ENCODE measurements at regions not wholly inside any gene's neighbourhood (a gene's known extent, or its start where the extent isn't known, plus 50 kb on each side); places are given as distances from the start of the nearest gene placed in this dataset.
A peak's percentile ranks its signal among the peaks of the same experiment; 100 is the strongest.
"Not testable (repeated sequence)": the region's sequence is repeated elsewhere in the genome, so short reads cannot be mapped to it uniquely, and the experiment has no call there.

DNA sequence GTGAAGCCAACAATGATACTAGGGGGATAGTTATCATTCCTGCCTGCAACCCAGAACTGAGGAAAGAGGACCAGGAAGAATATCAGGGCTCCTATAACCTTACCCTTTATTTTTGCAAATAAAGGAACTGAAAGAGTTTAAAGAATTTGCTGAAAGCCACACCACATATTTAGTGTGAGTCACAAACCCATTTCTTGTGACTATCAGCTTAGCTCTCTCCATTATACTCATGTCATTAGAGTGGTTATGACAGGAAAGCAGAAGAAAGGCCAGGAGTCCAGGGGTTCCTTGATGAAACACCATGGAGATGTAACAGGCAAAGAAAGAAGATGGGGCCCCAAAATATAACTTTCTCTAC lies 141.1 kb upstream of the SAMSN1 start:
- H3K4me1 Mint-ChIP-seq (ENCODE audit: low read depth) = peaks cover 72% of the 10 kb centered on the region
- no peaks in the 10 kb centered on the region for H3K27me3 Mint-ChIP-seq
- H3K36me3 Mint-ChIP-seq (ENCODE audit: low read depth) = no peaks in the 10 kb centered on the region
- peak overlapping the region; percentile 45 for H3K27ac Mint-ChIP-seq
- peaks cover 4% of the 10 kb centered on the region for H3K9me3 Mint-ChIP-seq
- H3K4me3 Mint-ChIP-seq = no peak overlapping the region

DNA sequence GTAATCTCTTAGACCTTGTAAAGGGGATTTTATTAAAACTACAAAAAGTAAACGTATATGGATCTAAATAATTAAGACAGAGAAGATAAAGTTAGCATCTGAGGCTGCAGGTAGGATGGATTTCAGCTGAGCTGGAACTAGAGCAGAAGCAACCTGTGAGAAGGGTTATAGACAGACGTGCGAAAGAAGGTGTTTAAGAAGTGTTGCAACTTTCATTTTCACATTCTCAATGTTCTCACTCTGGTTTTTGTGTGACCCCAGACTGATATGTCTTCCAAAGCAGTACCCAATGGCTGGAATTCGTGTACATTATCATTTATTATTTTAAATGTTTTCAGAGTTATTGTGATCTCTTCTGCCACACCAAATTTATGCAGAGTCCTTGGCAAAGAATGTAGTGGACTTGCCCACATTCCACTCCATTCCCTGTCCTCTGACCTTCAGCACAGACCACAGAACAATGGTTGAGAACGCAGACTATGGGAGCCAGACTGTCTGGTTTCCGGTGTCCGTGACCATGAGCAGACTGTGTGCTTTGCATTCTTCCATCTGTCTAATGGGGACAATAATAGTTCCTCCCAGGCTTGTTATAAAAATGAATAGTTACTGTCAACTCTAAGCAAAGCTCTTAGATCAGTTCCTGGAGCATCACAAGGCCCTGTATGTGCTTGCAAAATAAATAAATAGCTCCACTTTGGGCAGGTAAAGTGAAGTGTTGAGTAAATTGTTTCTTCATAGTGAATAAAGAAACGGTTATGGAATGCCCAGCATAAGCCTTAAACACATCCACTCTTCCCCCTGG lies 140.6 kb upstream of the SAMSN1 start:
- Mint-ChIP-seq H3K27me3 (no peaks in the 10 kb centered on the region), H3K36me3 (ENCODE audit: low read depth) (no peaks in the 10 kb centered on the region), H3K4me3 (peak overlapping the region; percentile 14), H3K27ac (peak overlapping the region; percentile 45), H3K4me1 (ENCODE audit: low read depth) (peaks cover 67% of the 10 kb centered on the region), H3K9me3 (peaks cover 4% of the 10 kb centered on the region)

DNA sequence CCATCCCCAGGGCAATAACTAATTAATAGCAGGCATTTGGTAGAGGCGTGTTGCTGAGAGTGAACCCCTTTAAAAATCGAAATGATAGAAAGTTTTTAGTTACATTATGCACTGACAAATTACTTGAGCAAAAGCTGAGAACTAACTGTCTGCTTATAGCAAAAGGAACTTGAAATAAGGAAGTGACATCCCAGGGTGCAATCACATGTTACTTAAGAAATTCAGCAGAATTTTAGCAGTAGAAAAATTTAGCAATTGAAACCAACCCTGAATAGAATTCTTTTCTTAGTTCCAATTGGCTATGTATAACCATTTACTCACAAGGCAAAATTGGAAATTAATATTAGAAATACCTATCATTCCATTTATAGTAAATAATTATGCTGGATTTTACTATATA lies 139.5 kb upstream of the SAMSN1 start:
- H3K27ac Mint-ChIP-seq = no peak overlapping the region
- H3K27me3 Mint-ChIP-seq = no peaks in the 10 kb centered on the region
- H3K9me3 Mint-ChIP-seq = no peaks in the 10 kb centered on the region
- no peaks in the 10 kb centered on the region for H3K36me3 Mint-ChIP-seq (ENCODE audit: low read depth)
- H3K4me3 Mint-ChIP-seq = no peak overlapping the region
- peaks cover 58% of the 10 kb centered on the region for H3K4me1 Mint-ChIP-seq (ENCODE audit: low read depth)

DNA sequence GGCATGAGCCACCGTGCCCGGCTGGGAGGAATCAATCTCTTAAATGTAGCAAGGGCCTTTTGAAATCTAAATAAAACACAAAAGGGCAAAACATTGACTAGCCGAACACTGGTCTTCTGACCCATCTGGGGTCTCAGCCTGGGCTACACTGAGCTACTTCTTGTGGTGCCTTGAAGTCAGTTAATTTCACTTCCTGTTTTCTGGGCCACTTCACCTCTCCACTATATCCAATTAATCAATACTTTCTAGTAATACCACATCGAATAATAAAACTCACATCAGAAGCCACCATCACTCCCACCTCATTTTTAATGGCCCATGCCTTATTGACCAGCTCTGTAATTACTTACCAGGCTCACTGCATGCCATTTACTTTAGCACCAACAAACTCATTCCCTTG lies 138.0 kb upstream of the SAMSN1 start:
- Mint-ChIP-seq H3K4me1 (ENCODE audit: low read depth) (peaks cover 61% of the 10 kb centered on the region), H3K36me3 (ENCODE audit: low read depth) (no peaks in the 10 kb centered on the region), H3K4me3 (no peak overlapping the region), H3K27me3 (no peaks in the 10 kb centered on the region), H3K9me3 (peaks cover 6% of the 10 kb centered on the region), H3K27ac (no peak overlapping the region)

DNA sequence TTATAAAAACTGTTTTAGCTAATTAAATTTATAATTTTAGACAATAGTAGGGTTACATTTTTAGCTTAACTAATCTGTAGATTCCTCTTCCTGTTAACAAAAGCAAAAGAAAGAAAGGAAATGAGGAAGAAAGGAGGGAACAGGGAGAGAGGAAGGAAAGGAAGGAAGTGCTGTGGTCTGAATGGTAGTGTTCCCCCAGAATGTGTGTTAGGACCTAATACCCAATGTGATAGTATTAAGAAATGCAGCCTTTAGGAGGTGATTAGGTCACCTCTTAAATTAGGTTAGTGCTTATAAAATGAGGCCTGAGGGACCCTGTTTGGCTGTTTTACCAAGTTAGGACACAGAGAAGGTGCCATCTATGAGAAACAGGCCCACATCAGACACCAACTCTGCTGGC lies 136.9 kb upstream of the SAMSN1 start:
- Mint-ChIP-seq H3K36me3 (ENCODE audit: low read depth) (no peaks in the 10 kb centered on the region), H3K9me3 (peaks cover 11% of the 10 kb centered on the region), H3K27me3 (no peaks in the 10 kb centered on the region), H3K27ac (no peak overlapping the region), H3K4me3 (no peak overlapping the region), H3K4me1 (ENCODE audit: low read depth) (peaks cover 53% of the 10 kb centered on the region)

DNA sequence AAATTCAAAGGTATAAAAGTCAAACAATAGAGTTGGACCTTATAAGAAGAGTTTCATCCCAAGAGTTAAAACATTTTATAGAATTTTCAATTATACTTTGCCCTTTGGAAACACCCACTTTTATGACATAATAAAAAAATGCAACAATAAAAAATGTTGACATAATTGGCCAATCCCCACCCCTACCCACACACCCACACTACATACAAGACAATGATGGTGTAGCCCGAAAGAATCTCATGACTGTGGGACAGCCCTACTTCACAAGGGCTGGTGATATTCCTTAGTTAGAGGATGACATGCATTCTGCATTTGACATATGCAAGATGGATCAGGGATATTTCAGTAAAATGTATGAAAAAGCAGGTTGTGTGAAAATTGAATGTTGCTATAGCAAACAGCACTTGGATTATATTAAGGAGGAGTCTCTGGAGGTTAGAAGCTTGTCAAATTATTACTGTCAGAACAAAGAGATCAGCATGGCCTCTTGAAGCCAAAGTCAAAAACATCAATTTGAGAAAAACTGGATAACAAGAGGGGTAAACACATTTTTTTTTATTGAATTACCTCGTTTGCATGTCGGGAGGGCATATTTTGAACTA lies 133.0 kb upstream of the SAMSN1 start:
- peaks cover 50% of the 10 kb centered on the region for H3K4me1 Mint-ChIP-seq (ENCODE audit: low read depth)
- H3K4me3 Mint-ChIP-seq = no peak overlapping the region
- no peak overlapping the region for H3K27ac Mint-ChIP-seq
- H3K36me3 Mint-ChIP-seq (ENCODE audit: low read depth) = no peaks in the 10 kb centered on the region
- H3K27me3 Mint-ChIP-seq = no peaks in the 10 kb centered on the region
- peaks cover 23% of the 10 kb centered on the region for H3K9me3 Mint-ChIP-seq

DNA sequence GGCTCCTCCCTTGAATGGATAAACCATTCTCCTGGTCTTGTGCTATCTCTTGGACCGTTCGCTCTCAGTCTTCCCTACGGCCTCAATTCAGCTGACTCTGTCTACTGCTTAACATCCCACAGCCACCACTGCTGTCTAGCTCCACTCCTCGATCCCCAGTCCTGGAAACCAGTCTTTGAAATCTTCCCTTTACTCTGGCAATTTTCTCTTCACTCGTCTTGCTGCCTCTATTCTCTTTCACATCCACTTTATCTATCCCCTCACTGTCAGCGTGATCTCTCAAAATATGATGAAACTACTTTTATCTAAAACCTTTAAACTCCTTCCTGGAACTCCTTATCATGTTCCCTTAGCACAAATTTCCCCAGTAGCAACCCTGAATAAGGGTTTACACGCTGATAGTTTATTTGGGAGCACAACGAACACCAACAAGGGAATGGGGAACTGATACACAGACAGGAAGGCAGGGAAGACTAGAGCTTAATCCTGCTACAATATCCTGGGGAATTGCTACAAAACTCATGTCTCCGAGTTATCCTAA lies 131.6 kb upstream of the SAMSN1 start:
- Mint-ChIP-seq H3K27ac (peak overlapping the region; percentile 7), H3K4me3 (no peak overlapping the region), H3K9me3 (peaks cover 23% of the 10 kb centered on the region), H3K4me1 (ENCODE audit: low read depth) (peaks cover 46% of the 10 kb centered on the region), H3K27me3 (no peaks in the 10 kb centered on the region), H3K36me3 (ENCODE audit: low read depth) (no peaks in the 10 kb centered on the region)

DNA sequence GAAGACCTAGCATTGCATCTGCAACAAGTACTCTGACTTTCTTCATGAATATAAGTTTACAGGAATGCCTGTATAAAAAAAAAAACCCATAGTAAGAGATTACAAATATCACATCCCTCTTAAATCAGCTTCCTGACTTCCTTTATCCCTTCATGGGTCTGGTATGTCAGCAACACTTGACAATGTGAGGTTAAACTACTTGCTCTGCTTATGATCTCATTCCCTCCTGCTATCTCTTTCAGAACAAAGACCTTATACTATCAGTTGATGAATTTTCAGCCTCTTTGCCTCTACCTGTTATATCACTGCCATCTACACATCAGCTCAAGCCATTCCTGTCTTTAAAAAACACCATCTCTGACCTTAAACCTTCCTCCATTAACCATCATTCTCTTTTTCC lies 130.9 kb upstream of the SAMSN1 start:
- Mint-ChIP-seq H3K36me3 (ENCODE audit: low read depth) (no peaks in the 10 kb centered on the region), H3K27ac (peak overlapping the region; percentile 75), H3K4me1 (ENCODE audit: low read depth) (peaks cover 46% of the 10 kb centered on the region)

DNA sequence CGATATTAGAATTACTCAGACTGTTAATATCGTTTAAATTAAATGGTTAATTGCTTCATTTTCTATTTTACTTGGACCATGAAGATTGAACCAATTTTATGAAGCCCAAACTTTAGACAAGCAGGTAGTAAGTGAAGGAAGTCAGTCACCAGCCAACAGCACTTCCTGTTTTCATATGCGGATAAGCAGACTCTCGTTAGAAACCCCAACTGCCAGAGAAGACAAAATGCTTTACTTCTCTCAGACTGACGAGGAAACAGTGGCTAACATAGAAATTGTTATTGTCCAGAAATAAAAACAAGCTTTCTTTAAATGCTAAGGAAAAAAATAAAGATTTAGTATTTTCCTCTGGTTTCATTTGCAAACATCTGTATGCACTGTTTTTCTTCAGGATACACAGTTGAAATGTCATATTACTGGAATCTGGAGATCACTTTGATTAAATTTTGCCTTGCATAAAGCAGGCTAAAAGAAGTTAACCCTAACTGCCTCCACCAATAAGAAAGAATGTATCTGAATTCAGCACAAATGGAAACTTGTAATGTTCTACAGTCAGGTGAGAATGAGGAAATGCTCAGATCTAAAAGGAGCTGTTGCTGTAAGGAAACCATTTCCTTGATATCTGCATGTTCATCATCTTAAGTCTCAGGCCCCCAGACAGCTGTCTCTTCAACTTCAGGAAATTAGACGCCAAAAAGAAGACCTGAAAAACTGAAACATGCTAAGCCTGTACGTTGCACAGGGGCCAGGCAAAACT lies 129.8 kb upstream of the SAMSN1 start:
- Mint-ChIP-seq H3K27ac (peak overlapping the region; percentile 94), H3K4me3 (peak overlapping the region; percentile 68), H3K9me3 (peaks cover 23% of the 10 kb centered on the region), H3K4me1 (ENCODE audit: low read depth) (peaks cover 46% of the 10 kb centered on the region), H3K27me3 (no peaks in the 10 kb centered on the region), H3K36me3 (ENCODE audit: low read depth) (no peaks in the 10 kb centered on the region)

More for the DNA sequence above, 130.9 kb upstream of the SAMSN1 start:
- H3K27me3 Mint-ChIP-seq = no peaks in the 10 kb centered on the region
- peaks cover 23% of the 10 kb centered on the region for H3K9me3 Mint-ChIP-seq
- H3K4me3 Mint-ChIP-seq = no peak overlapping the region

DNA sequence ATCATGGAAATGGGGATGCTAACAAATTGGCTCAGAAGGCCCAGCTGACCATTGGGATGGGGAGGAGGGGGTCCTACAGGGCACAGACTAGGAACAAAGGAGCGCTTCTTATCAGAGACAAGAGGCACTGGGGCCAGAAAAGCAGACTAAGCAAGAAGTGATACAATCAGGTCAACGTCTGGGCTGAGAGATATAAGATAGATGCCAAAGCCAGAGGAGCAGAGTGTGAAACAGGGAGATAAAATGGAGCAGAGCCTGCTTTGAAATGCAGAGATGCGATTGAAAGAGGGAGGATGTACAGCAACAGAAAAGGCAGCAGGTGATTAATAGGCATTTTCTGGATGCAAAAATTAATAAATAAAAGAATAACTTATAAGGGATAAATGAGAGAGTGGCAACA lies 127.5 kb upstream of the SAMSN1 start:
- Mint-ChIP-seq H3K27me3 (no peaks in the 10 kb centered on the region), H3K9me3 (peaks cover 20% of the 10 kb centered on the region), H3K36me3 (ENCODE audit: low read depth) (peaks cover 5% of the 10 kb centered on the region), H3K4me1 (ENCODE audit: low read depth) (peaks cover 34% of the 10 kb centered on the region), H3K4me3 (no peak overlapping the region), H3K27ac (no peak overlapping the region)

DNA sequence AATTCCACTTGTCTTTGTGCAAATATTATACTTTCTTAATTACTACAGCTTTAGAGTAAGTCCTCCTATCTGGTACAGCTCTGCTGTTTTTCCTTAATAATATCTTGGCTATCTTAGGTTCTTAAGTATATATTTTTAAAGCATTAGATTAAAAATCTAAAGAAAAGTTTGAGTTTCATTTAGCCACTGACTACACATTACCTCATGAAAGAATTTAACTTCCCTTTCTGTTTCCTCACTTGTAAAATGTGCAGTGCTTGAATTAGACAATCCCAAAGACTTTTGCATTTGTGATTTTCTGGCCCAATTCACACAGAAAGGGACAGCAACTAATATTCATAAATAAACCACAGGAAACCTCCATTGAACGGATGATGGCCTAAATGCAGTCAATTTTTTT lies 126.4 kb upstream of the SAMSN1 start:
- Mint-ChIP-seq H3K4me1 (ENCODE audit: low read depth) (peaks cover 30% of the 10 kb centered on the region), H3K27me3 (no peaks in the 10 kb centered on the region), H3K36me3 (ENCODE audit: low read depth) (peaks cover 5% of the 10 kb centered on the region), H3K9me3 (peaks cover 12% of the 10 kb centered on the region), H3K4me3 (no peak overlapping the region), H3K27ac (no peak overlapping the region)

DNA sequence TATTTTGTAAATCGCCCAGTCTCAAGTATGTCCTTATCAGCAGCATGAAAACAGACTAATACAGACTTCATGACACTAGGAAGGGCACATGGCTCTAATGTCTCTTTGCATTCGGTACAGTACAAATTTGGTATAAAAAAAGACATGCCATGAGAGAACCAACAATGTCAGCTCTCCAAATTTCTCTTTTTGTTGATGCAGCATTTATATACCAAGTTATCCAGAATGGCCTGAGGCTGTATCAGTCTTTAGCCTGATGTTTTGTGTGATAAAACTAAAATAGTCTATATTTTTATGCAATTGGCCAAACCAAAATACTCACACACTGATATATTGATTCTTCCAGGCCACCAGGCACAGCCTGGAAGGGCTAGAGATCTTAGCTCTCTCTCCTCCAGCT lies 124.3 kb upstream of the SAMSN1 start:
- Mint-ChIP-seq H3K4me3 (no peak overlapping the region), H3K27me3 (no peaks in the 10 kb centered on the region), H3K4me1 (ENCODE audit: low read depth) (peaks cover 9% of the 10 kb centered on the region), H3K27ac (no peak overlapping the region), H3K9me3 (peaks cover 5% of the 10 kb centered on the region), H3K36me3 (ENCODE audit: low read depth) (peaks cover 5% of the 10 kb centered on the region)

DNA sequence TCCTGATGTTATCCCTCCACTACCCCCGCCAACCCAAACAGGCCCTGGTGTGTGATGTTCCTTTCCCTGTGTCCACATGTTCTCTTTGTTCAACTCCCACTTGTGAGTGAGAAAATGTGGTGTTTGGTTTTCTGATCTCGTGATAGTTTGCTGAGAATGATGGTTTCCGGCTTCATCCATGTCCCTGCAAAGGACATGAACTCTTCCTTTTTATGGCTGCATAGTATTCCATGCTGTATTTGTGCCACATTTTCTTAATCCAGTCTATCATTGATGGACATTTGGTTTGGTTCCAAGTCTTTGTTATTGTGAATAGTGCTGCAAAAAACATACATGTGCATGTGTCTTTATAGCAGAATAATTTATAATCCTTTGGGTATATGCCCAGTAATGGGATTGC lies 123.0 kb upstream of the SAMSN1 start:
- not testable (repeated sequence) for H3K27ac Mint-ChIP-seq; H3K9me3 Mint-ChIP-seq; H3K27me3 Mint-ChIP-seq; H3K4me3 Mint-ChIP-seq; H3K36me3 Mint-ChIP-seq (ENCODE audit: low read depth); H3K4me1 Mint-ChIP-seq (ENCODE audit: low read depth)

DNA sequence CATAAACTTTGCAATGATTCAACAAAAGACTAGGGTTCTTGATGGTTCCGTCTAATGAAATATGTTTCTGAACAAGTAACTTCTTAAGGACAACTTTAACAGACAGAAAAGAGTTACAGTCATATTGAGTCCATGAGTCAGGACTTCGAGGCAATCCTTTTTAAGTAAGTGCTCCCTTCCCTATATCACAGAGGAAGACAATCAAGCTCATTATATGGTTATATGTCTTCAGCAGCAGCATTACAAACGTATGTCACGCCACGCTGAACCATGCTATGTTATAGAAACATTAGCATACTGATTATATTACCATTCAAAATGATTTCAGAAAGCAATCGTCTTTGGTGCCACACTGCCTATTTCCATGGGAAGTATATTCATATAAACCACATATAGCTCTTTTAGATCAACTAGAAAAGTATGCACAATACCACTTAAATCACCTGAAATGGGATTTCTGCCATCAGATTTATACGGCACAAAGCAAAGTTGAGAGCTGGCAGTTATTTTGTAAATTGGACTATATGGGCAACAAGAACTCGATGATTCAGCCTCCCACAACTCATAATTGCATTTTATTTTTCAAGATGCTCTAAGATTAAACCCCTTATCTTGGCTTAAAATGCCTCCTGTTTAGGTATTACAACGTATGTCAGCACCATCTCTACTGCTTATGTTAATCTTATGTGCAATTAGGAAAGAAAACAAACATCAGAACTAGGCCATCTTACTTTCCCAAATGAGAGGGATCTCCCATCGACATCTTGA lies 111.3 kb upstream of the SAMSN1 start:
- Mint-ChIP-seq H3K4me1 (ENCODE audit: low read depth) (no peaks in the 10 kb centered on the region), H3K4me3 (no peak overlapping the region), H3K27ac (no peak overlapping the region), H3K36me3 (ENCODE audit: low read depth) (no peaks in the 10 kb centered on the region), H3K27me3 (no peaks in the 10 kb centered on the region), H3K9me3 (no peaks in the 10 kb centered on the region)

All from stimulated activated naive CD8-positive, alpha-beta T cell treated with anti-CD3 and anti-CD28 coated beads, Interleukin-15, Interleukin-2, amounts not matched to agents 100 ng/mL and 50 ng/mL, for 24 hours (primary cell).